Nephron (organoid): ENCODE measurements at regions not wholly inside any gene's neighbourhood (a gene's known extent, or its start where the extent isn't known, plus 50 kb on each side); places are given as distances from the start of the nearest gene placed in this dataset.

Experiments used
- H3K27ac Mint-ChIP-seq, 3 experiments: 2 replicates each; pipeline ENCODE4 v1.8.0; 2020; ENCODE audit warnings: mixed read lengths in 3 of 3, mild to moderate bottlenecking in 2 of 3, moderate library complexity in 1 of 3
- H3K27me3 Mint-ChIP-seq: 2 replicates; pipeline ENCODE4 v1.8.0; 2021; ENCODE audit warnings: low read depth, mild to moderate bottlenecking, moderate library complexity, mixed read lengths
- H3K36me3 Mint-ChIP-seq: 2 replicates; pipeline ENCODE4 v1.8.0; 2020; ENCODE audit warnings: low read depth, mixed read lengths
- H3K4me1 Mint-ChIP-seq: 2 replicates; pipeline ENCODE4 v1.8.0; 2020; ENCODE audit warnings: mixed read lengths
- H3K4me3 Mint-ChIP-seq, 3 experiments: 2 replicates each; pipeline ENCODE4 v1.8.0; 2020; ENCODE audit warnings: mild to moderate bottlenecking in 3 of 3, mixed read lengths in 3 of 3, moderate library complexity in 2 of 3
- H3K9me3 Mint-ChIP-seq: 2 replicates; pipeline ENCODE4 v1.8.0; 2020; ENCODE audit warnings: mixed read lengths
- TF ChIP-seq, protein P1 (sequence below), 3 experiments: fragments of 200-600 bp; sonication (generic); IDR thresholded peaks; one replicate each; pipeline ENCODE4 v1.5.0; 2021; ENCODE audit warnings: antibody characterized with exemption in 3 of 3; ENCODE audit not compliant: unreplicated experiment in 3 of 3

DNA sequence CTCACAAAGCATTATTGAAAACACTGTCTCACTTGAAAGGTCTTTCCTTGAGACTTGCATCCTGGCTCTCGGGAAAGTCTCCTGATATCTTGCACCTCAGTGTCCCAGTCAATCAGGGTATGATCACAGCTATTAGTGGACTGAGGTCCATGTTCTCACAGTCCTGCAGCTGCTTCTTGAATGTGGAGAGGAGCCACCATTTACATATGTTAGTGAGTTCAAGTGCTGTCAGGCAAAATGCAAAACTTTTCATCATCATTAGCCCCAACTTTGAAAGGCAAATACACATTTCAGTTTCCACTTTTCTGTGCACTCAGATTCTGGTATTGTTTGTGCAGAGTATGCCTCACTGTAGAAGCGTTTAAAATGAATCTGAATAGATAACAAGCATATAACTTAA is 111.6 kb downstream of the SNX18 start:
- Mint-ChIP-seq H3K27ac (peak overlapping the region in 1 of 3 experiments; percentile 84), H3K36me3 (no peaks in the 10 kb centered on the region), H3K27me3 (peaks cover 3% of the 10 kb centered on the region), H3K9me3 (no peaks in the 10 kb centered on the region), H3K4me1 (peaks cover 23% of the 10 kb centered on the region), H3K4me3 (no peak overlapping the region)
- TF ChIP-seq, protein P1, sequence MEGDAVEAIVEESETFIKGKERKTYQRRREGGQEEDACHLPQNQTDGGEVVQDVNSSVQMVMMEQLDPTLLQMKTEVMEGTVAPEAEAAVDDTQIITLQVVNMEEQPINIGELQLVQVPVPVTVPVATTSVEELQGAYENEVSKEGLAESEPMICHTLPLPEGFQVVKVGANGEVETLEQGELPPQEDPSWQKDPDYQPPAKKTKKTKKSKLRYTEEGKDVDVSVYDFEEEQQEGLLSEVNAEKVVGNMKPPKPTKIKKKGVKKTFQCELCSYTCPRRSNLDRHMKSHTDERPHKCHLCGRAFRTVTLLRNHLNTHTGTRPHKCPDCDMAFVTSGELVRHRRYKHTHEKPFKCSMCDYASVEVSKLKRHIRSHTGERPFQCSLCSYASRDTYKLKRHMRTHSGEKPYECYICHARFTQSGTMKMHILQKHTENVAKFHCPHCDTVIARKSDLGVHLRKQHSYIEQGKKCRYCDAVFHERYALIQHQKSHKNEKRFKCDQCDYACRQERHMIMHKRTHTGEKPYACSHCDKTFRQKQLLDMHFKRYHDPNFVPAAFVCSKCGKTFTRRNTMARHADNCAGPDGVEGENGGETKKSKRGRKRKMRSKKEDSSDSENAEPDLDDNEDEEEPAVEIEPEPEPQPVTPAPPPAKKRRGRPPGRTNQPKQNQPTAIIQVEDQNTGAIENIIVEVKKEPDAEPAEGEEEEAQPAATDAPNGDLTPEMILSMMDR (IDR thresholded peaks at IDR 0.05; ENCODE audit: unreplicated experiment in 3 of 3) = no peak

- H3K9me3 Mint-ChIP-seq = no peaks in the 10 kb centered on the region
- TF ChIP-seq, protein P1 (IDR thresholded peaks at IDR 0.05; ENCODE audit: unreplicated experiment in 3 of 3) = no peak
- no peaks in the 10 kb centered on the region for H3K36me3 Mint-ChIP-seq
- no peak overlapping the region for H3K4me3 Mint-ChIP-seq
- peak overlapping the region in 2 of 3 experiments; percentile 72 to 84 for H3K27ac Mint-ChIP-seq
- H3K4me1 Mint-ChIP-seq = peaks cover 14% of the 10 kb centered on the region
- peaks cover 3% of the 10 kb centered on the region for H3K27me3 Mint-ChIP-seq
Measured at GRCh38 chr5:54628050-54628449, 110.5 kb downstream of the SNX18 start.

DNA sequence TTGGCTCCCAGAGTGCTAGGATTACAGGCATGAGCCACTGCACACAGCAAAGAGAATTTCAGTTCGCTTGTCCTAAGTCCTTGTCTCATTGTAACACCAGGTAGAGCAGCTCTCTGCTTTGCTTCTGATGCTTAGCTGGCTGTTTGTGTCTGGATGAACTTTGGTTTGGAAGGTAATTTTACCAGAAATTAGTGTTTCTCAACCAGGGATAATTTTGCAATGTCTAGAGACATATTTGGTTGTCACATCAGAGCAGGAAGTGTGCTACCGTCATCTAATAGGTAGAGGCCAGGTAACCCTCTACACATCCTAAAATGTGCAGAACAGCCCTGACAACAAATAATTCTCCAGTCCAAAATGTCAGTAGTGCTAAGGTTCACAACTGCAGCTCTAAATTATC is 108.8 kb downstream of the SNX18 start:
- no peaks in the 10 kb centered on the region for H3K9me3 Mint-ChIP-seq
- H3K36me3 Mint-ChIP-seq = no peaks in the 10 kb centered on the region
- H3K4me3 Mint-ChIP-seq = no peak overlapping the region
- TF ChIP-seq, protein P1 (IDR thresholded peaks at IDR 0.05; ENCODE audit: unreplicated experiment in 3 of 3) = no peak
- peaks cover 7% of the 10 kb centered on the region for H3K4me1 Mint-ChIP-seq
- peak overlapping the region in 2 of 3 experiments; percentile 16 to 34 for H3K27ac Mint-ChIP-seq
- H3K27me3 Mint-ChIP-seq = peaks cover 3% of the 10 kb centered on the region

DNA sequence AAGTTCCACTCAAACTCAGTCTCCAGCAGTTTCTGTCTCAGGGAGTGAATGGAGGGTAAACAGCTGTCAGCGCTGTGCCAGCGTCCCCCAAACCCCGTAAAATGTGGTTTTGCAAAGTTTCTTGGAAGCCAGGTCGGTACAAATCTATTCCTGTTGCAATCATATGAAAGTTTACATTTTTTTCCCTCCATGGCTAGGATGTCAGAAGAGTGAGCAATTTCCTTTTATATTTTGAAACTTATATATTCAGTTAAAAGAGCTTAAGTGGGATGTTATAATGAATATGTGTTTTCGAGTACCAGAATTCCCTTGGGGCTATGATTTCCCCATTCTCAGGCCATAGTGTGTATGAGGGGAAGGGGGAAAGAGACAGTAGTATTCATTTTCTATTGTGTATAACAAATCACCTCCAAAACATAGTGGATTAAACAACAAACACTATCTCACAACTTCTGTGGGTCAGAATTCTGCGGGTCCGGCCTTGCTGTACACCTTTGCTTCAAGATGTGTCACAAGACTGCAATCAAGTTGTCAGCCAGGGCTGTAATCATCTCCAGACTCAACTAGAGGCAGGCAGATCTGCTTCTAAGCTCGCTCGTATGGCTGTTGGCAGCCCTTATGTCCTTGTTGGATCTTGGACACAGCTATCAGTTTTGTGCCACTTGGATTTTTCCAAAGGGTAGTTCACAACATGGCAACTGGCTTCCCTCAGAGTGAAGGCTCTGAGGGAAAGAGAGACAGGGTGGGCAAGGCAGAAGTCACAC is 107.4 kb downstream of the SNX18 start:
- no peaks in the 10 kb centered on the region for H3K27me3 Mint-ChIP-seq
- H3K27ac Mint-ChIP-seq = no peak overlapping the region
- H3K4me3 Mint-ChIP-seq = no peak overlapping the region
- no peaks in the 10 kb centered on the region for H3K36me3 Mint-ChIP-seq
- no peaks in the 10 kb centered on the region for H3K9me3 Mint-ChIP-seq
- H3K4me1 Mint-ChIP-seq = peaks cover under 1% of the 10 kb centered on the region
- TF ChIP-seq, protein P1 (IDR thresholded peaks at IDR 0.05; ENCODE audit: unreplicated experiment in 3 of 3) = no peak

GRCh38 chr5:54621709-54622108 is 104.2 kb downstream of the SNX18 start:
- peaks cover 24% of the 10 kb centered on the region for H3K4me1 Mint-ChIP-seq
- no peak overlapping the region for H3K4me3 Mint-ChIP-seq
- H3K9me3 Mint-ChIP-seq = no peaks in the 10 kb centered on the region
- no peaks in the 10 kb centered on the region for H3K36me3 Mint-ChIP-seq
- TF ChIP-seq, protein P1 (IDR thresholded peaks at IDR 0.05; ENCODE audit: unreplicated experiment in 3 of 3) = no peak
- no peak overlapping the region for H3K27ac Mint-ChIP-seq
- no peaks in the 10 kb centered on the region for H3K27me3 Mint-ChIP-seq

GRCh38 chr5:54621048-54621447 is 103.5 kb downstream of the SNX18 start:
- H3K27ac Mint-ChIP-seq = peak overlapping the region in 1 of 3 experiments; percentile 14
- TF ChIP-seq, protein P1 (IDR thresholded peaks at IDR 0.05; ENCODE audit: unreplicated experiment in 3 of 3) = no peak
- peaks cover 26% of the 10 kb centered on the region for H3K4me1 Mint-ChIP-seq
- H3K9me3 Mint-ChIP-seq = no peaks in the 10 kb centered on the region
- H3K27me3 Mint-ChIP-seq = no peaks in the 10 kb centered on the region
- no peaks in the 10 kb centered on the region for H3K36me3 Mint-ChIP-seq
- H3K4me3 Mint-ChIP-seq = no peak overlapping the region
